Breast epithelium (tissue), 4 donors: ENCODE measurements at regions not wholly inside any gene's neighbourhood (a gene's known extent, or its start where the extent isn't known, plus 50 kb on each side); places are given as distances from the start of the nearest gene placed in this dataset.

Source experiments
- DNase-seq, 2 donors: peaks; one replicate each; pipeline ENCODE4 v3.0.0-alpha.2; 2019; ENCODE audit warnings: low spot score in 2 of 2
- H3K27ac ChIP-seq, 2 donors: fragments of 200-600 bp; sonication (generic) in 1 of 2; one replicate each; pipeline ENCODE4 v1.5.1; 2016 to 2019; ENCODE audit warnings: mild to moderate bottlenecking in 1 of 2
- H3K27me3 ChIP-seq, 2 donors: fragments of 200-600 bp; sonication (generic) in 1 of 2; one replicate each; pipeline versions ENCODE4 v1.5.1 to v1.6.0; 2017 to 2019; ENCODE audit warnings: control low read depth in 1 of 2, mild to moderate bottlenecking in 1 of 2
- H3K36me3 ChIP-seq: fragments of 200-600 bp; one replicate; pipeline ENCODE4 v1.5.1; 2019
- H3K4me1 ChIP-seq, 2 donors: fragments of 200-600 bp; sonication (generic); one replicate each; pipeline ENCODE4 v1.5.1; 2016 to 2019; ENCODE audit warnings: control low read depth in 1 of 2
- H3K4me3 ChIP-seq, 3 donors: fragments of 200-600 bp; sonication (generic); 1 replicate in 2 of 3; 2 replicates in 1 of 3; pipeline ENCODE4 v1.5.1; 2016 to 2019; ENCODE audit warnings: mild to moderate bottlenecking in 3 of 3, moderate library complexity in 2 of 3
- H3K9me3 ChIP-seq, 2 donors: fragments of 200-600 bp; sonication (generic) in 1 of 2; one replicate each; pipeline ENCODE4 v1.5.1; 2016 to 2019; ENCODE audit warnings: control low read depth in 1 of 2
- CTCF ChIP-seq, 3 donors: fragments of 450-650 bp; IDR thresholded peaks; one replicate each; pipeline ENCODE4 v1.5.1; 2016 to 2017; ENCODE audit warnings: antibody characterized with exemption in 3 of 3, mild to moderate bottlenecking in 3 of 3, moderate library complexity in 3 of 3
- POLR2A ChIP-seq: fragments of 450-650 bp; IDR thresholded peaks from one replicate; pipeline ENCODE4 v1.6.1; 2016; ENCODE audit warnings: antibody characterized with exemption, mild to moderate bottlenecking, moderate library complexity
- POLR2AphosphoS5 ChIP-seq, 3 donors: sonication (generic); formaldehyde crosslinking; IDR thresholded peaks; one replicate each; pipeline ENCODE4 v1.6.1; 2017; ENCODE audit warnings: antibody characterized with exemption in 3 of 3
- intact Hi-C: fragments of 100-400 bp; cut with DNase I; formaldehyde crosslinking; loops from one replicate; pipeline ENCODE4 v1.15.1; 2023; ENCODE audit warnings: low total_unique reads

GRCh38 chr2:22894761-22895160 lies 490.2 kb upstream of the KLHL29 start:
- no peak for DNase-seq
- intact Hi-C loops: no loop called here
- no peak overlapping the region for H3K27ac ChIP-seq
- no peaks in the 10 kb centered on the region for H3K27me3 ChIP-seq
- no peaks in the 10 kb centered on the region for H3K9me3 ChIP-seq
- no peak for TF ChIP-seq CTCF (IDR thresholded peaks at IDR 0.05)
- no peak for TF ChIP-seq POLR2AphosphoS5 (IDR thresholded peaks at IDR 0.05)
- no peak for TF ChIP-seq POLR2A
- no peak overlapping the region for H3K4me3 ChIP-seq
- no peaks in the 10 kb centered on the region for H3K4me1 ChIP-seq
- H3K36me3 ChIP-seq: no peaks in the 10 kb centered on the region

GRCh38 chr2:22897428-22897827 lies 487.6 kb upstream of the KLHL29 start:
- intact Hi-C loops: no loop called here
- Histone ChIP-seq H3K9me3 (no peaks in the 10 kb centered on the region), H3K4me1 (no peaks in the 10 kb centered on the region), H3K27ac (no peak overlapping the region), H3K4me3 (no peak overlapping the region), H3K27me3 (no peaks in the 10 kb centered on the region), H3K36me3 (no peaks in the 10 kb centered on the region)
- no peak for DNase-seq
- TF ChIP-seq POLR2A: no peak
- TF ChIP-seq CTCF (IDR thresholded peaks at IDR 0.05): no peak
- TF ChIP-seq POLR2AphosphoS5 (IDR thresholded peaks at IDR 0.05): no peak

GRCh38 chr2:22900674-22901073 lies 484.3 kb upstream of the KLHL29 start:
- TF ChIP-seq CTCF (IDR thresholded peaks at IDR 0.05) (no peak), POLR2AphosphoS5 (IDR thresholded peaks at IDR 0.05) (no peak)
- intact Hi-C loops: no loop called here
- H3K9me3 ChIP-seq: no peaks in the 10 kb centered on the region
- no peak overlapping the region for H3K4me3 ChIP-seq
- no peak for DNase-seq
- no peaks in the 10 kb centered on the region for H3K27me3 ChIP-seq
- no peaks in the 10 kb centered on the region for H3K4me1 ChIP-seq
- no peaks in the 10 kb centered on the region for H3K36me3 ChIP-seq
- H3K27ac ChIP-seq: no peak overlapping the region

GRCh38 chr2:22901471-22902179 lies 483.4 kb upstream of the KLHL29 start:
- no peaks in the 10 kb centered on the region for H3K9me3 ChIP-seq
- no peak for DNase-seq
- H3K27me3 ChIP-seq: no peaks in the 10 kb centered on the region
- TF ChIP-seq CTCF (IDR thresholded peaks at IDR 0.05) (no peak), POLR2AphosphoS5 (IDR thresholded peaks at IDR 0.05) (no peak), POLR2A (no peak)
- intact Hi-C loops: no loop called here
- no peak overlapping the region for H3K4me3 ChIP-seq
- no peaks in the 10 kb centered on the region for H3K4me1 ChIP-seq
- H3K36me3 ChIP-seq: no peaks in the 10 kb centered on the region
- no peak overlapping the region for H3K27ac ChIP-seq

- Histone ChIP-seq H3K27me3 (no peaks in the 10 kb centered on the region), H3K9me3 (no peaks in the 10 kb centered on the region), H3K27ac (no peak overlapping the region), H3K4me1 (no peaks in the 10 kb centered on the region), H3K36me3 (no peaks in the 10 kb centered on the region), H3K4me3 (no peak overlapping the region)
- intact Hi-C loops: no loop called here
- TF ChIP-seq POLR2AphosphoS5 (IDR thresholded peaks at IDR 0.05) (no peak), CTCF (IDR thresholded peaks at IDR 0.05) (no peak), POLR2A (no peak)
- DNase-seq: no peak
These were observed 482.8 kb upstream of the KLHL29 start for GRCh38 chr2:22902180-22902550.
